Peyer's patch (tissue), 4 donors: ENCODE measurements at regions not wholly inside any gene's neighbourhood (a gene's known extent, or its start where the extent isn't known, plus 50 kb on each side); places are given as distances from the start of the nearest gene placed in this dataset.

ENCODE experiments used
- CTCF ChIP-seq, 6 experiments: fragments of 450-650 bp in 4 of 6; fragments of 200-600 bp in 2 of 6; sonication (generic) in 1 of 6; IDR thresholded peaks; one replicate each; pipeline ENCODE4 v1.5.1; 2017 to 2019; ENCODE audit warnings: antibody characterized with exemption in 6 of 6, mild to moderate bottlenecking in 3 of 6, moderate library complexity in 1 of 6
- POLR2A ChIP-seq, 2 donors: fragments of 450-650 bp; IDR thresholded peaks; one replicate each; pipeline ENCODE4 v1.5.1; 2017; ENCODE audit warnings: antibody characterized with exemption in 2 of 2, mild to moderate bottlenecking in 2 of 2, moderate library complexity in 2 of 2

GRCh38 chr15:96764501-96764900 is 434.0 kb downstream of the NR2F2 start:
- no peak for TF ChIP-seq CTCF (IDR thresholded peaks at IDR 0.05)
- no peak for TF ChIP-seq POLR2A (IDR thresholded peaks at IDR 0.05)
